K562 (cell line): ENCODE measurements at regions not wholly inside any gene's neighbourhood (a gene's known extent, or its start where the extent isn't known, plus 50 kb on each side); places are given as distances from the start of the nearest gene placed in this dataset.

Experiments
- ATAC-seq: fragments of 200-7000 bp; cut with Tn5 transposase; 3 replicates; pipeline ENCODE4 v1.9.1; 2020; ENCODE audit warnings: moderate library complexity
- BruUV-seq: library from RNA; stranded (reverse); fragments of 400-500 nt; replicated peaks from 2 replicates; lab custom pipeline; 2021; lab: Mats Ljungman, UMichigan
- CTCF ChIA-PET: fragments of 300-600 bp; formaldehyde crosslinking; extraction: SDS; loops from one replicate; lab custom pipeline; 2021; ENCODE audit warnings: low intra/inter-chr PET ratio; lab: Yijun Ruan, JAX
- POLR2A ChIA-PET: fragments of 300-600, 350-650 bp; sonication (Branson Sonifier 250); formaldehyde crosslinking; extraction: SDS; loops from one replicate; lab custom pipeline; 2021; ENCODE audit warnings: antibody characterized with exemption, inconsistent platforms; lab: Yijun Ruan, JAX
- DNase-seq, 4 experiments: peaks; one replicate each; pipeline versions ENCODE4 v3.0.0 to v3.0.0-alpha.2; 2011 to 2018; ENCODE audit warnings: low spot score in 3 of 4, mixed read lengths in 3 of 4; ENCODE audit errors: extremely low read depth in 1 of 4
- FAIRE-seq: peaks from 2 replicates; lab custom pipeline; 2011; peaks lifted over from hg19 to GRCh38; lab: Jason Lieb, UNC
- H2AFZ ChIP-seq: 2 replicates; pipeline ENCODE4 v1.6.0; 2011; ENCODE audit warnings: low read depth, low read length, control low read depth, inconsistent platforms
- H3K27ac ChIP-seq: fragments of 200-600 bp; 3 replicates; pipeline ENCODE4 v1.8.0; 2011; ENCODE audit warnings: low read depth, mild to moderate bottlenecking, control low read depth, inconsistent platforms, low read length, moderate library complexity, mixed read lengths; ENCODE audit errors: extremely low read depth
- H3K27me3 ChIP-seq, 2 experiments: fragments of 300-600 bp in 1 of 2; 2 replicates in 1 of 2; 3 replicates in 1 of 2; pipeline versions ENCODE4 v1.6.0 to v1.8.0; 2011; ENCODE audit warnings: inconsistent platforms in 2 of 2, low read length in 2 of 2, mild to moderate bottlenecking in 1 of 2, mixed read lengths in 1 of 2, moderate library complexity in 1 of 2; ENCODE audit not compliant: control insufficient read depth in 2 of 2, insufficient read depth in 2 of 2
- H3K36me3 ChIP-seq: fragments of 300-600 bp; 3 replicates; pipeline ENCODE4 v1.8.0; 2011; ENCODE audit warnings: mild to moderate bottlenecking, low read length, inconsistent platforms; ENCODE audit not compliant: control insufficient read depth, insufficient read depth
- H3K4me1 ChIP-seq, 2 experiments: fragments of 200-600 bp in 1 of 2; replicated peaks in 1 of 2; 2 replicates in 1 of 2; 3 replicates in 1 of 2; pipeline versions ENCODE4 v1.5.1 to v1.8.0; 2011; ENCODE audit warnings: inconsistent platforms in 2 of 2, low read length in 2 of 2, mild to moderate bottlenecking in 1 of 2, mixed read lengths in 1 of 2, moderate library complexity in 1 of 2; ENCODE audit not compliant: control insufficient read depth in 2 of 2, insufficient read depth in 2 of 2
- H3K4me2 ChIP-seq: 2 replicates; pipeline ENCODE4 v1.6.1; 2011; ENCODE audit warnings: low read length, control low read depth, inconsistent platforms, mixed read lengths; ENCODE audit not compliant: insufficient read depth
- H3K4me3 ChIP-seq: fragments of 200-600 bp; sonication (generic), shearing (Covaris generic); 2 replicates; pipeline ENCODE4 v1.5.1; 2016; ENCODE audit warnings: control low read depth, inconsistent platforms
- H3K79me2 ChIP-seq: fragments of 200-600 bp; 3 replicates; pipeline ENCODE4 v1.8.0; 2011; ENCODE audit warnings: low read length, inconsistent platforms; ENCODE audit not compliant: control insufficient read depth, insufficient read depth
- H3K9ac ChIP-seq, 2 experiments: 2 replicates each; pipeline versions ENCODE4 v1.6.0 to v1.6.1; 2011; ENCODE audit warnings: low read depth in 2 of 2, low read length in 2 of 2, control low read depth in 1 of 2, inconsistent platforms in 1 of 2, mild to moderate bottlenecking in 1 of 2, mixed read lengths in 1 of 2; ENCODE audit not compliant: insufficient read depth in 1 of 2
- H3K9me1 ChIP-seq: one replicate; pipeline ENCODE4 v1.6.0; 2011; ENCODE audit warnings: inconsistent platforms, mild to moderate bottlenecking, low read length, moderate library complexity; ENCODE audit not compliant: control insufficient read depth, insufficient read depth
- H3K9me3 ChIP-seq: replicated peaks from 2 replicates; pipeline ENCODE4 v1.5.1; 2011; ENCODE audit warnings: low read depth, low read length, inconsistent platforms; ENCODE audit not compliant: control insufficient read depth, insufficient read depth
- H4K20me1 ChIP-seq: replicated peaks from 2 replicates; pipeline ENCODE4 v1.6.1; 2011; ENCODE audit warnings: low read length, inconsistent platforms, mixed read lengths; ENCODE audit not compliant: control insufficient read depth, insufficient read depth
- CCAR2 ChIP-seq: fragments of 200-400 bp; formaldehyde crosslinking; IDR thresholded peaks from 2 replicates; pipeline ENCODE4 v1.6.1; 2017; ENCODE audit warnings: mild to moderate bottlenecking, low read depth, low read length
- CHAMP1 ChIP-seq: fragments of 450-650 bp; IDR thresholded peaks from 2 replicates; pipeline ENCODE4 v1.6.1; 2016; ENCODE audit warnings: mild to moderate bottlenecking
- SAP30 ChIP-seq: fragments of 200-600 bp; sonication (generic); IDR thresholded peaks from 2 replicates; pipeline ENCODE4 v1.6.1; 2012; ENCODE audit warnings: borderline replicate concordance, low read depth, mild to moderate bottlenecking, moderate library complexity, low read length, control low read depth, inconsistent platforms; ENCODE audit not compliant: insufficient read depth, poor library complexity, severe bottlenecking
- TBP ChIP-seq: optimal IDR thresholded peaks from 2 replicates; pipeline ENCODE3; 2011; ENCODE audit warnings: low read depth, low read length, improper control_type of control experiment
- ZNF699 ChIP-seq: fragments of 250-450 bp; sonication (Bioruptor Pico); IDR thresholded peaks from 2 replicates; pipeline ENCODE4 v1.8.0; 2021; ENCODE audit warnings: mild to moderate bottlenecking, moderate library complexity; ENCODE audit not compliant: insufficient replicate concordance
- WGBS: fragments of 100-300 bp; shearing (Covaris generic); methylation state at CpG from one replicate; pipeline ENCODE4 v1.1.6; 2016; ENCODE audit warnings: low coverage, mixed read lengths; ENCODE audit not compliant: insufficient coverage; ENCODE audit errors: missing lambda C conversion rate; 5-methylcytosine and 5-hydroxymethylcytosine counted together
- in situ Hi-C: fragments of 300-500 bp; cut with MboI; formaldehyde crosslinking; loops from 4 replicates; pipeline ENCODE4 v1.15.0; 2018; ENCODE audit warnings: inconsistent platforms, mixed read lengths
- intact Hi-C: fragments of 100-400 bp; cut with micrococcal nuclease; formaldehyde crosslinking; loops from 2 replicates; pipeline ENCODE4 v1.14.2; 2022
- TF ChIP-seq, protein P1 (sequence below), 2 experiments: fragments of 450-650 bp in 1 of 2; sonication (generic) in 1 of 2; formaldehyde crosslinking; conservative IDR thresholded peaks; 2 replicates each; pipeline versions ENCODE4 v1.4.0 to v1.8.1; 2020 to 2022; ENCODE audit warnings: mild to moderate bottlenecking in 1 of 2, missing genetic modification reagents in 1 of 2

DNA sequence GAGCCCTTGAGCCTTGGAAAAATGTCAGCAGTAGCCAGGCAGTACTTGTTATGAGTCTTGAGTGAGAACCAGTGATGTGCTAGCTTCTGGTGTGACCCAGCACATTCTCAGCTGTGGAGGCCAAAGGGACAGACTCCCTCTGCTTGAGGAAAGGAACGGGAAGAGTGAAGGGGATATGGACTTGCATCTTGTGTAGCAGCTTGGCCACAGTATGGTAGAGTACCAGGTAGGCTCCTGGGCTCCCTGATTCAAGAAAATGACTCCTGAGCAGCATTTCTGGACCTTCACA lies 1601.9 kb upstream of the ADGRL3 start:
- no peaks in the 10 kb centered on the region for H3K79me2 ChIP-seq
- H3K9me3 ChIP-seq: no peaks in the 10 kb centered on the region; the same call in 1 of the 2 replicates
- H3K9ac ChIP-seq: no peak overlapping the region
- DNase-seq (no peak), FAIRE-seq (no peak), ATAC-seq (no peak)
- in situ Hi-C loops: no loop called here
- H3K27ac ChIP-seq: no peak overlapping the region
- no peaks in the 10 kb centered on the region for H3K4me1 ChIP-seq
- TF ChIP-seq SAP30: no peak
- no peak for TF ChIP-seq CHAMP1
- no peak for TF ChIP-seq CCAR2
- no peak for TF ChIP-seq TBP
- TF ChIP-seq, protein P1, sequence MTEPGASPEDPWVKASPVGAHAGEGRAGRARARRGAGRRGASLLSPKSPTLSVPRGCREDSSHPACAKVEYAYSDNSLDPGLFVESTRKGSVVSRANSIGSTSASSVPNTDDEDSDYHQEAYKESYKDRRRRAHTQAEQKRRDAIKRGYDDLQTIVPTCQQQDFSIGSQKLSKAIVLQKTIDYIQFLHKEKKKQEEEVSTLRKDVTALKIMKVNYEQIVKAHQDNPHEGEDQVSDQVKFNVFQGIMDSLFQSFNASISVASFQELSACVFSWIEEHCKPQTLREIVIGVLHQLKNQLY (CRISPR knock-in tag; conservative IDR thresholded peaks at IDR 0.05): no peak
- no peak for TF ChIP-seq ZNF699 (CRISPR knock-in tag)
- no peak overlapping the region for H3K4me3 ChIP-seq
- no peaks in the 10 kb centered on the region for H4K20me1 ChIP-seq
- H3K36me3 ChIP-seq: no peaks in the 10 kb centered on the region
- H3K27me3 ChIP-seq: no peaks in the 10 kb centered on the region
- ChIA-PET POLR2A (no interaction called here), CTCF (no interaction called here)
- no peaks in the 10 kb centered on the region for H3K9me1 ChIP-seq
- intact Hi-C loops: no loop called here
- H2AFZ ChIP-seq: no peak overlapping the region
- no peak overlapping the region for H3K4me2 ChIP-seq
- WGBS: 8% methylated on average over 1 of the region's 1 CpG
- no TSS peak for BruUV-seq
